ENCODE measurements at regions not wholly inside any gene's neighbourhood (a gene's known extent, or its start where the extent isn't known, plus 50 kb on each side); places are given as distances from the start of the nearest gene placed in this dataset.

DNA sequence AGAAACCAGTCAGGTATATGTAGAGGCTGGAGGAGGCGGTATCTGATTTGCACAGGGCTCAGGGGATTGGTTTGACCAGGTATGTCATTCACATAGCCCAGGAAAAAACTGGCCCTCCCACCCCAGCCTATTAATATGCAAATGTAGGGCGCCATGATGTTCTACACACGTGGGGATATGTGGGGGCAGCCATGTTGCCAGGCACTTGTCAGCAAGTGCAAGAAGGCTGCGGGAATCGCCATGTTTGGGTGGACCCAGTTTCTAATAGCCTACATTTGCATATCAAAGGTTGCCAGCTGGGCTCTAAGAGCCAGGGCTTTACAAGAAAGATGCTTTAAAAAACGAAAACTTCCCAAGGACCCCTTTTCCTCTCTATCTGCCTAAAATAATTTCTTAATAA is 335.1 kb downstream of the SMARCA1 start:
- TF ChIP-seq, protein P1, sequence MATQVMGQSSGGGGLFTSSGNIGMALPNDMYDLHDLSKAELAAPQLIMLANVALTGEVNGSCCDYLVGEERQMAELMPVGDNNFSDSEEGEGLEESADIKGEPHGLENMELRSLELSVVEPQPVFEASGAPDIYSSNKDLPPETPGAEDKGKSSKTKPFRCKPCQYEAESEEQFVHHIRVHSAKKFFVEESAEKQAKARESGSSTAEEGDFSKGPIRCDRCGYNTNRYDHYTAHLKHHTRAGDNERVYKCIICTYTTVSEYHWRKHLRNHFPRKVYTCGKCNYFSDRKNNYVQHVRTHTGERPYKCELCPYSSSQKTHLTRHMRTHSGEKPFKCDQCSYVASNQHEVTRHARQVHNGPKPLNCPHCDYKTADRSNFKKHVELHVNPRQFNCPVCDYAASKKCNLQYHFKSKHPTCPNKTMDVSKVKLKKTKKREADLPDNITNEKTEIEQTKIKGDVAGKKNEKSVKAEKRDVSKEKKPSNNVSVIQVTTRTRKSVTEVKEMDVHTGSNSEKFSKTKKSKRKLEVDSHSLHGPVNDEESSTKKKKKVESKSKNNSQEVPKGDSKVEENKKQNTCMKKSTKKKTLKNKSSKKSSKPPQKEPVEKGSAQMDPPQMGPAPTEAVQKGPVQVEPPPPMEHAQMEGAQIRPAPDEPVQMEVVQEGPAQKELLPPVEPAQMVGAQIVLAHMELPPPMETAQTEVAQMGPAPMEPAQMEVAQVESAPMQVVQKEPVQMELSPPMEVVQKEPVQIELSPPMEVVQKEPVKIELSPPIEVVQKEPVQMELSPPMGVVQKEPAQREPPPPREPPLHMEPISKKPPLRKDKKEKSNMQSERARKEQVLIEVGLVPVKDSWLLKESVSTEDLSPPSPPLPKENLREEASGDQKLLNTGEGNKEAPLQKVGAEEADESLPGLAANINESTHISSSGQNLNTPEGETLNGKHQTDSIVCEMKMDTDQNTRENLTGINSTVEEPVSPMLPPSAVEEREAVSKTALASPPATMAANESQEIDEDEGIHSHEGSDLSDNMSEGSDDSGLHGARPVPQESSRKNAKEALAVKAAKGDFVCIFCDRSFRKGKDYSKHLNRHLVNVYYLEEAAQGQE (IDR thresholded peaks at IDR 0.05; ENCODE audit: borderline replicate concordance): no peak
- no peak for TF ChIP-seq RAD21 (conservative IDR thresholded peaks at IDR 0.05)
- TF ChIP-seq, protein P2, sequence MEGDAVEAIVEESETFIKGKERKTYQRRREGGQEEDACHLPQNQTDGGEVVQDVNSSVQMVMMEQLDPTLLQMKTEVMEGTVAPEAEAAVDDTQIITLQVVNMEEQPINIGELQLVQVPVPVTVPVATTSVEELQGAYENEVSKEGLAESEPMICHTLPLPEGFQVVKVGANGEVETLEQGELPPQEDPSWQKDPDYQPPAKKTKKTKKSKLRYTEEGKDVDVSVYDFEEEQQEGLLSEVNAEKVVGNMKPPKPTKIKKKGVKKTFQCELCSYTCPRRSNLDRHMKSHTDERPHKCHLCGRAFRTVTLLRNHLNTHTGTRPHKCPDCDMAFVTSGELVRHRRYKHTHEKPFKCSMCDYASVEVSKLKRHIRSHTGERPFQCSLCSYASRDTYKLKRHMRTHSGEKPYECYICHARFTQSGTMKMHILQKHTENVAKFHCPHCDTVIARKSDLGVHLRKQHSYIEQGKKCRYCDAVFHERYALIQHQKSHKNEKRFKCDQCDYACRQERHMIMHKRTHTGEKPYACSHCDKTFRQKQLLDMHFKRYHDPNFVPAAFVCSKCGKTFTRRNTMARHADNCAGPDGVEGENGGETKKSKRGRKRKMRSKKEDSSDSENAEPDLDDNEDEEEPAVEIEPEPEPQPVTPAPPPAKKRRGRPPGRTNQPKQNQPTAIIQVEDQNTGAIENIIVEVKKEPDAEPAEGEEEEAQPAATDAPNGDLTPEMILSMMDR (IDR thresholded peaks at IDR 0.05; ENCODE audit: poor library complexity, severe bottlenecking): no peak
- TF ChIP-seq POLR2AphosphoS5 (IDR thresholded peaks at IDR 0.05): no peak
- no peak for TF ChIP-seq MXI1 (conservative IDR thresholded peaks at IDR 0.05; ENCODE audit: poor library complexity, severe bottlenecking)
- TF ChIP-seq SMC3 (conservative IDR thresholded peaks at IDR 0.05; ENCODE audit: poor library complexity): no peak
- no peak for TF ChIP-seq EP300 (conservative IDR thresholded peaks at IDR 0.05; ENCODE audit: poor library complexity, severe bottlenecking)
